H1 (cell line): ENCODE measurements at regions not wholly inside any gene's neighbourhood (a gene's known extent, or its start where the extent isn't known, plus 50 kb on each side); places are given as distances from the start of the nearest gene placed in this dataset.

Experiments used
- CTCF ChIA-PET: fragments of 300-600 bp; sonication (Branson Sonifier 250); formaldehyde crosslinking; loops from one replicate; lab custom pipeline; 2021; ENCODE audit not compliant: partially characterized antibody; lab: Charles Lee
- POLR2A ChIA-PET: fragments of 300-600 bp; sonication (Branson Sonifier 250); formaldehyde crosslinking; loops from one replicate; lab custom pipeline; 2021; ENCODE audit warnings: inconsistent platforms; ENCODE audit not compliant: partially characterized antibody; lab: Charles Lee
- DNase-seq, 2 experiments: peaks; one replicate each; pipeline versions ENCODE4 v3.0.0 to v3.0.0-alpha.2; 2010 to 2022; ENCODE audit warnings: low spot score in 2 of 2, low read depth in 1 of 2, mixed read lengths in 1 of 2
- FAIRE-seq: peaks from 2 replicates; lab custom pipeline; 2011; peaks lifted over from hg19 to GRCh38; lab: Jason Lieb, UNC
- H2AFZ ChIP-seq: 2 replicates; pipeline ENCODE4 v1.8.1; 2012; ENCODE audit warnings: low read length, inconsistent platforms
- H2AK5ac ChIP-seq: 2 replicates; pipeline ENCODE4 v1.6.1; 2013; ENCODE audit warnings: low read depth, low read length
- H2BK120ac ChIP-seq: replicated peaks from 2 replicates; pipeline ENCODE3; 2013; ENCODE audit warnings: low read depth, low read length, inconsistent platforms
- H2BK12ac ChIP-seq: 2 replicates; pipeline ENCODE4 v1.6.1; 2013; ENCODE audit warnings: low read depth, low read length
- H2BK15ac ChIP-seq: 2 replicates; pipeline ENCODE4 v1.6.1; 2013; ENCODE audit warnings: low read length
- H2BK20ac ChIP-seq: 2 replicates; pipeline ENCODE4 v1.6.1; 2013; ENCODE audit warnings: low read length
- H2BK5ac ChIP-seq: 2 replicates; pipeline ENCODE4 v1.6.1; 2013; ENCODE audit warnings: low read depth, low read length
- H3K14ac ChIP-seq: 2 replicates; pipeline ENCODE4 v1.6.1; 2013; ENCODE audit warnings: inconsistent platforms; ENCODE audit not compliant: insufficient read length
- H3K18ac ChIP-seq: 2 replicates; pipeline ENCODE4 v1.6.1; 2013; ENCODE audit warnings: low read length; ENCODE audit errors: extremely low read depth
- H3K23ac ChIP-seq: 2 replicates; pipeline ENCODE4 v1.6.1; 2013; ENCODE audit warnings: inconsistent platforms; ENCODE audit not compliant: insufficient read length
- H3K23me2 ChIP-seq: 2 replicates; pipeline ENCODE4 v1.6.1; 2013; ENCODE audit warnings: low read depth, low read length
- H3K27ac ChIP-seq: 2 replicates; pipeline ENCODE4 v1.6.1; 2011; ENCODE audit warnings: low read depth, low read length, inconsistent platforms
- H3K27me3 ChIP-seq, 4 experiments: replicated peaks in 1 of 4; 1 replicate in 1 of 4; 2 replicates in 3 of 4; pipeline versions ENCODE4 v1.6.1 to v1.8.1; 2011 to 2013; ENCODE audit warnings: low read length in 3 of 4, mild to moderate bottlenecking in 3 of 4, inconsistent platforms in 2 of 4, mixed read lengths in 2 of 4, moderate library complexity in 1 of 4; ENCODE audit not compliant: control insufficient read depth in 3 of 4, insufficient read depth in 3 of 4; ENCODE audit errors: extremely low read depth in 1 of 4
- H3K36me3 ChIP-seq, 4 experiments: 2 replicates each; pipeline versions ENCODE4 v1.6.1 to v1.8.1; 2011 to 2013; ENCODE audit warnings: mild to moderate bottlenecking in 4 of 4, low read length in 3 of 4, moderate library complexity in 2 of 4, control low read depth in 1 of 4, inconsistent platforms in 1 of 4; ENCODE audit not compliant: insufficient read depth in 4 of 4, control insufficient read depth in 2 of 4
- H3K4ac ChIP-seq: replicated peaks from 2 replicates; pipeline ENCODE3; 2013; ENCODE audit warnings: low read length, low read depth, mixed read lengths, inconsistent platforms; ENCODE audit not compliant: insufficient read length
- H3K4me1 ChIP-seq, 4 experiments: replicated peaks in 1 of 4; 1 replicate in 1 of 4; 2 replicates in 3 of 4; pipeline versions ENCODE4 v1.6.1 to v1.8.1; 2011 to 2013; ENCODE audit warnings: low read length in 3 of 4, inconsistent platforms in 2 of 4, mixed read lengths in 1 of 4; ENCODE audit not compliant: insufficient read depth in 4 of 4, control insufficient read depth in 3 of 4
- H3K4me2 ChIP-seq, 2 experiments: 2 replicates each; pipeline versions ENCODE4 v1.6.1 to v1.8.1; 2011 to 2013; ENCODE audit warnings: low read depth in 2 of 2, low read length in 2 of 2, control low read depth in 1 of 2, inconsistent platforms in 1 of 2, mild to moderate bottlenecking in 1 of 2; ENCODE audit not compliant: insufficient read depth in 1 of 2
- H3K4me3 ChIP-seq, 4 experiments: fragments of 200-600, 300-600 bp in 1 of 4; sonication (generic), shearing (Covaris generic), sonication (Bioruptor Twin) in 1 of 4; 2 replicates each; pipeline versions ENCODE4 v1.5.1 to v1.8.1; 2011 to 2016; ENCODE audit warnings: low read length in 4 of 4, low read depth in 3 of 4, control low read depth in 2 of 4, inconsistent platforms in 2 of 4, mild to moderate bottlenecking in 2 of 4, mixed read lengths in 1 of 4, moderate library complexity in 1 of 4; ENCODE audit not compliant: insufficient read depth in 2 of 4; ENCODE audit errors: extremely low read depth in 1 of 4
- H3K56ac ChIP-seq: replicated peaks from 2 replicates; pipeline ENCODE3; 2013; ENCODE audit warnings: low read depth, mild to moderate bottlenecking, mixed read lengths, low read length, inconsistent platforms; ENCODE audit not compliant: insufficient read length
- H3K79me1 ChIP-seq: 2 replicates; pipeline ENCODE4 v1.6.1; 2013; ENCODE audit warnings: low read depth, low read length, control low read depth
- H3K79me2 ChIP-seq, 2 experiments: 2 replicates each; pipeline versions ENCODE4 v1.6.1 to v1.8.1; 2012 to 2013; ENCODE audit warnings: low read length in 2 of 2, mild to moderate bottlenecking in 2 of 2, inconsistent platforms in 1 of 2; ENCODE audit not compliant: insufficient read depth in 2 of 2, control insufficient read depth in 1 of 2
- H3K9ac ChIP-seq, 4 experiments: replicated peaks in 1 of 4; 1 replicate in 1 of 4; 2 replicates in 3 of 4; pipeline versions ENCODE4 v1.6.1 to v1.8.1; 2011 to 2013; ENCODE audit warnings: low read depth in 3 of 4, low read length in 3 of 4, control low read depth in 2 of 4, mild to moderate bottlenecking in 2 of 4, moderate library complexity in 2 of 4, inconsistent platforms in 1 of 4; ENCODE audit errors: extremely low read depth in 1 of 4
- H3K9me3 ChIP-seq, 2 experiments: 2 replicates each; pipeline versions ENCODE4 v1.6.1 to v1.8.1; 2012 to 2013; ENCODE audit warnings: mild to moderate bottlenecking in 2 of 2, moderate library complexity in 2 of 2, control low read depth in 1 of 2, inconsistent platforms in 1 of 2, low read depth in 1 of 2, low read length in 1 of 2, mixed read lengths in 1 of 2; ENCODE audit not compliant: insufficient read depth in 2 of 2
- H4K20me1 ChIP-seq, 2 experiments: replicated peaks in 1 of 2; 2 replicates each; pipeline versions ENCODE3 to v1.8.1; 2011 to 2013; ENCODE audit warnings: inconsistent platforms in 2 of 2, low read length in 2 of 2, mild to moderate bottlenecking in 1 of 2; ENCODE audit not compliant: insufficient read depth in 2 of 2, control insufficient read depth in 1 of 2
- H4K5ac ChIP-seq: 2 replicates; pipeline ENCODE4 v1.6.1; 2013; ENCODE audit warnings: low read length, low read depth, mixed read lengths, inconsistent platforms; ENCODE audit not compliant: insufficient read length
- H4K8ac ChIP-seq: 2 replicates; pipeline ENCODE4 v1.8.0; 2013; ENCODE audit warnings: mild to moderate bottlenecking, moderate library complexity, low read length, inconsistent platforms; ENCODE audit not compliant: insufficient read depth; ENCODE audit errors: extremely low read depth
- H4K91ac ChIP-seq: replicated peaks from 2 replicates; pipeline ENCODE3; 2013; ENCODE audit warnings: low read length, mixed read lengths, inconsistent platforms; ENCODE audit not compliant: insufficient read length
- CHD2 ChIP-seq: IDR thresholded peaks from 2 replicates; pipeline ENCODE4 v1.6.1; 2012; ENCODE audit warnings: low read length, improper control_type of control experiment
- KDM4A ChIP-seq: IDR thresholded peaks from one replicate; pipeline ENCODE4 v1.7.1; 2012; ENCODE audit warnings: low read depth, mild to moderate bottlenecking, moderate library complexity, low read length, inconsistent platforms; ENCODE audit not compliant: severe bottlenecking
- RAD21 ChIP-seq, 2 experiments: IDR thresholded peaks in 1 of 2; conservative IDR thresholded peaks in 1 of 2; 2 replicates each; pipeline ENCODE4 v1.6.1; 2011; ENCODE audit warnings: low read depth in 2 of 2, low read length in 2 of 2, improper control_type of control experiment in 1 of 2, inconsistent platforms in 1 of 2, mild to moderate bottlenecking in 1 of 2, moderate library complexity in 1 of 2
- SIRT6 ChIP-seq: IDR thresholded peaks from one replicate; pipeline ENCODE4 v1.7.1; 2012; ENCODE audit warnings: low read length, inconsistent platforms
- SRF ChIP-seq: IDR thresholded peaks from 2 replicates; pipeline ENCODE4 v1.6.1; 2011; ENCODE audit warnings: mild to moderate bottlenecking, low read depth, low read length, moderate library complexity
- TBP ChIP-seq: IDR thresholded peaks from 2 replicates; pipeline ENCODE4 v1.6.1; 2011; ENCODE audit warnings: low read depth, low read length, improper control_type of control experiment
- ZNF274 ChIP-seq: IDR thresholded peaks from 2 replicates; pipeline ENCODE4 v1.7.0; 2012; ENCODE audit warnings: low read length, borderline replicate concordance; ENCODE audit errors: extremely low read depth
- WGBS, 2 experiments: shearing (Covaris generic) in 1 of 2; methylation state at CpG; one replicate each; pipeline versions ENCODE4 v1.1.6 to v1.1.7; 2013 to 2015; ENCODE audit warnings: low lambda C conversion rate in 2 of 2, mixed read lengths in 2 of 2, inconsistent platforms in 1 of 2, low coverage in 1 of 2, missing lambda C conversion rate in 1 of 2; ENCODE audit not compliant: insufficient replicate concordance in 2 of 2, insufficient coverage in 1 of 2, insufficient read length in 1 of 2; ENCODE audit errors: extremely low coverage in 1 of 2, missing lambda C conversion rate in 1 of 2; 5-methylcytosine and 5-hydroxymethylcytosine counted together
- TF ChIP-seq, protein P1 (sequence below): IDR thresholded peaks from 2 replicates; pipeline ENCODE4 v1.6.1; 2012; ENCODE audit warnings: low read length, inconsistent platforms

DNA sequence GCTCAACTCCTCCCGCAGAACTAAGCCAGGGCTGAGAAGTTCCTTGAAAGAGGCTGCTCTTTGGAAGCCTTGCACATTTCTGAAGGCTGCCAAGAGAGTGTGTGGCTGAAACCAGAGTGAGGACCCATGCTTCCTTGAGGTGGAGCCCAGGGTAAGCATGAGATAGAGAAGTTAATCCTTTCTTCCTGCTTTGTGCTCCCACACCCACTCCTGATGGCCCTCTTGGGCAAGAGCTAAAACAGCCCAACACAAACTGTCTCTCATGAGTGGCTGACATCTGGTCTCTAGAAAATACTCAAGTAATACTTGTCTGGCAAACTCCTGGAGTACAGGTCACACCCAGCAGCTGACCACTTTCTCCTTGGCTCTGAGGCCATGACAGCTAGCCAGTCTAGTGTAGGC, 523.7 kb downstream of the INSC start:
- ChIA-PET CTCF (interaction anchor here (1.4 to 2.4 kb wide), 2 partner anchors 9 to 11 kb away, joined by 7 read pairs; no protein-coding TSS in a partner anchor), POLR2A (no interaction called here)
- H3K4ac ChIP-seq = no peak overlapping the region
- no peak overlapping the region for H2BK12ac ChIP-seq
- H3K56ac ChIP-seq = no peak overlapping the region
- no peak overlapping the region for H4K91ac ChIP-seq
- no peak overlapping the region for H3K9ac ChIP-seq
- H3K14ac ChIP-seq = no peak overlapping the region
- peaks cover 7 to 8% of the 10 kb centered on the region in 2 experiments; a peak in 3 of 4 replicates for H3K9me3 ChIP-seq
- no peaks in the 10 kb centered on the region for H4K20me1 ChIP-seq
- no peaks in the 10 kb centered on the region for H3K36me3 ChIP-seq
- H3K4me3 ChIP-seq = no peak overlapping the region
- no peak overlapping the region for H2AFZ ChIP-seq
- no peak overlapping the region for H4K5ac ChIP-seq
- no peak overlapping the region for H4K8ac ChIP-seq
- no peak overlapping the region for H3K18ac ChIP-seq
- H2BK5ac ChIP-seq = no peak overlapping the region
- H3K27ac ChIP-seq = no peak overlapping the region
- no peaks in the 10 kb centered on the region for H3K79me2 ChIP-seq
- 0 out of 2 replicates have a peak overlapping the region, but pooled peaks have one; percentile 5 for H2BK15ac ChIP-seq
- H2AK5ac ChIP-seq = no peak overlapping the region
- no peak overlapping the region for H3K4me2 ChIP-seq
- H3K79me1 ChIP-seq = no peaks in the 10 kb centered on the region
- DNase-seq (no peak), FAIRE-seq (no peak)
- WGBS, 2 experiments = 82% methylated on average over 1 of the region's 1 CpG; no CpG with 5 or more reads in 1 of the 2 experiments
- no peaks in the 10 kb centered on the region for H3K4me1 ChIP-seq
- H3K27me3 ChIP-seq = no peaks in the 10 kb centered on the region
- H2BK20ac ChIP-seq = no peak overlapping the region
- H2BK120ac ChIP-seq = no peak overlapping the region
- no peak overlapping the region for H3K23ac ChIP-seq
- no peaks in the 10 kb centered on the region for H3K23me2 ChIP-seq
- TF ChIP-seq TBP = no peak
- no peak for TF ChIP-seq RAD21 (IDR thresholded peaks at IDR 0.05 in 1 of 2, conservative IDR thresholded peaks at IDR 0.05 in 1 of 2; ENCODE audit: low read depth in 2 of 2, low read length in 2 of 2)
- TF ChIP-seq SIRT6 = no peak
- TF ChIP-seq, protein P1, sequence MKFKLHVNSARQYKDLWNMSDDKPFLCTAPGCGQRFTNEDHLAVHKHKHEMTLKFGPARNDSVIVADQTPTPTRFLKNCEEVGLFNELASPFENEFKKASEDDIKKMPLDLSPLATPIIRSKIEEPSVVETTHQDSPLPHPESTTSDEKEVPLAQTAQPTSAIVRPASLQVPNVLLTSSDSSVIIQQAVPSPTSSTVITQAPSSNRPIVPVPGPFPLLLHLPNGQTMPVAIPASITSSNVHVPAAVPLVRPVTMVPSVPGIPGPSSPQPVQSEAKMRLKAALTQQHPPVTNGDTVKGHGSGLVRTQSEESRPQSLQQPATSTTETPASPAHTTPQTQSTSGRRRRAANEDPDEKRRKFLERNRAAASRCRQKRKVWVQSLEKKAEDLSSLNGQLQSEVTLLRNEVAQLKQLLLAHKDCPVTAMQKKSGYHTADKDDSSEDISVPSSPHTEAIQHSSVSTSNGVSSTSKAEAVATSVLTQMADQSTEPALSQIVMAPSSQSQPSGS = no peak
- no peak for TF ChIP-seq KDM4A
- no peak for TF ChIP-seq ZNF274
- no peak for TF ChIP-seq SRF
- no peak for TF ChIP-seq CHD2
